ENCODE measurements at regions not wholly inside any gene's neighbourhood (a gene's known extent, or its start where the extent isn't known, plus 50 kb on each side); places are given as distances from the start of the nearest gene placed in this dataset.
"Not testable (repeated sequence)": the region's sequence is repeated elsewhere in the genome, so short reads cannot be mapped to it uniquely, and the experiment has no call there.

- DNase-seq, result no peak
Measured at GRCh38 chr12:76666290-76666835, 97.6 kb upstream of the ZDHHC17 start.

GRCh38 chr12:76669981-76670380 lies 93.9 kb upstream of the ZDHHC17 start:
- no peak for DNase-seq

GRCh38 chr12:76670776-76671175 lies 93.1 kb upstream of the ZDHHC17 start:
- DNase-seq, result no peak

- no peak for DNase-seq
Measured at GRCh38 chr12:76674669-76675315, 89.1 kb upstream of the ZDHHC17 start.

GRCh38 chr12:76676261-76676660 lies 87.7 kb upstream of the ZDHHC17 start:
- DNase-seq, result not testable (repeated sequence)

- DNase-seq, result no peak
Measured at GRCh38 chr12:76678992-76679391, 84.9 kb upstream of the ZDHHC17 start.

DNA sequence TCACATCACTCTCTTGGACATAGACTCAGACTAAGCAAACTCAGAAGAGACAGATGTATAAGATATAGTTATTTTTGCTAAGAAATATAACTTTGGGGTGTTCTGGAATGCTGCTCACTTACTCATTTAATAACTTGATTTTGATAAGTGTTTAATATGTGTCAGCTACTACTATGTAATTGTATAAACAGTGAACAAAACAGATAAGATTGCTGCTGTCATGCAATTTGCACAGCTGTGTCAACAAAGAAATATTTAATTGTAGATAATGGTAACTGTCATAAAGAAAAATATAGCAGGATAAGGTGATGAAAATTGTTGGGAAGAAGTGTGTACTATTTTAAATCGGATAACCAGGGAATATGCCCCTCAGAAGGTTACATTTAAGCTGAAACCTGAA lies 84.1 kb upstream of the ZDHHC17 start:
- no peak for DNase-seq

DNA sequence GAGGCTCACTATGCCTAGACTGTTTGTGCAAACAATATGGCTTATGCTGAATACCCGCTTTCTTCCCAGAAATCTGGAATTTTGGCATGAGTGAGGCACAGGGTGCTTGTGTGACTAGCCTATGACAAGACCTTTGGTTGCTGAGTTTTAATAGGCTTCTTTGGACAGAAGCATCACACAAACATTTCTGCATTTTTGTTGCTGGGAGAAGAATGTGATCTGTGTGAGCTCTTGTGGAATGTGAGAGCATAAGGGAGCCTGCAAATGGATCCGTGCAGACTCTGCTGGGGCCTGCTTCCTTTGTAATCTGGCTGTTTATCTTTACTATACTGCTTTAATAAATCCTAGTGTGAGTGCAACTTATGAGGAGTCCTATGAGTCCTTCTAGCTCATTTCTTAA lies 83.0 kb upstream of the ZDHHC17 start:
- DNase-seq, result no peak

DNA sequence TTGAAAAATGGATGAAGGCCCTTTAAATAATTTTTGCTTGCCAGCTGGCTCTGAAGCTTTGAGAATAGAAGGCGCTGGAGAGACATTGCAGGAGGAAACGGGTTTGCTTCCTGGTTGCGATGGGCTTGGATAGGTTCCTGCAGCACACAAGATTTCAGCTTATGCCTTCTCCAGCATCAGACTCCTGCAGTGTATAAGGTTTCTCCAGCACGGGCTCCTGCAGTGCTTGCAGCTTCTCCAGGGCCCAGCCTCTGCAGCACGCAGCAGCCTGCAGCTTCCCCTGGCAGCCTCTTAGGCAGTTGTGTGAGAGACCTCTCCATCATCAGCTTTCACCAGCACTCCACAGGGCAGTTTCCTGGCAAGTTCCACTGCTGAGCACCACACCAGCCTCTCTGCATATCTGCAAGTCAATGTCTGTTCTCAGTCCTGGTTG lies 78.7 kb upstream of the ZDHHC17 start:
- no peak for DNase-seq

DNA sequence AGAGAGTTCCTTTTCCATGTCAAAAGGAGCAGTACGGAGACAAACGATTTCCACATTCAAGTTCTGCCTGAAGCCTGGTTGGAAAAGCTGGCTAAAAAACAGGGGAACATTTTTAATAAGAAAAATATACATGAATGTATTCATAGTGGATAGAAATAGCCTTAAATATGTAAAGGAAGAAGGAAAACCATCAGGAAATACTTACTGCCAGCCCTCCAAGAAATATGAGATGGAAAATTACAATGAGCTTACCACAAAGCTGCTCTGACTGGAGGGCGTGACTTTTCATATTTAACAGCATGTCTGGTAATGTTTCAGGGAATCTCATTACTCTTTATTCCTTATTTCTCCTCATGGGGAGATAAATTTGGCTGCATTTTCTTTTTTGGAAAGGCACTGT lies 75.9 kb upstream of the ZDHHC17 start:
- DNase-seq, result no peak

DNA sequence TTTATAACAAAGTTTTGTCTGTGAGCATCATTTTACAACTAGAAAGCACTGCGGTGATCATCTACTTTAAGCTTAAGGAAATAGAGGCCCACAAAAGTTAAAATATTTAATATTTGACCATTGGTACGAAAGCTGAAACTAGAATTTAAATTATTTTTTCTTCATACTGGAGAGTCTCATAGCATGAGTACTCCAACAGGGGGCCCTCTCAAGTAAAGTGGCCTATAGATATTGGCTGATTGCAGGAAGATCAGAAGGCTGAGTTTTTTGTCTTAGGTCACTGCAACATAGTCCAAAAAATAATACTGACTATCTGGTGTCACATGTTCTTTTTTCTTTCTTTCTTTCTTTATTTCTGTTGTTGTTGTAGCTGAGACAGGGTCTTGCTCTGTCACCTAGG lies 75.3 kb upstream of the ZDHHC17 start:
- DNase-seq, result peak in 1 of 2 donors; percentile 4

- DNase-seq, result no peak
Measured at GRCh38 chr12:76690921-76691700, 72.8 kb upstream of the ZDHHC17 start.

GRCh38 chr12:76692846-76693245 lies 71.1 kb upstream of the ZDHHC17 start:
- DNase-seq, result no peak

DNA sequence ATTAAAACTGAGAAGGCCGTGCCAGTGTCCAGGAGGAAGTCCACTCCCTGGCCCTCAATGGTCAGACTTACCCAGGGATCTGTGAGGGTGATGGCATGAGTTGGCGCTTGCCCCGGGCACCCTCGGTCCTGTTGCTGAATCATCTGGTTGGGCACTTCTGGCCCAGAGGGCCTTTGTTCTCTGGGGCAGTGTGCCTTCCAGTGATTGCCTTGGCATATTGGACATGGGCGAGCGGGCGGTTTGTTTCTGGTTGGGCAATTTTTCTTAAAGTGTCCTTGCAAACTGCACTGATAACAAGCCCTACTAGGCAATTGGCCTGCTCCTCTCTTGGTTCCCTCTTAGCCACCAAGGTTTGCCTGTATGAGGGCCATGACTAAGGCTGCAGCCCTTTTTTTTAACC lies 69.5 kb upstream of the ZDHHC17 start:
- no peak for DNase-seq

GRCh38 chr12:76696186-76696585 lies 67.7 kb upstream of the ZDHHC17 start:
- no peak for DNase-seq

- no peak for DNase-seq
Measured at GRCh38 chr12:76697849-76698248, 66.1 kb upstream of the ZDHHC17 start.

DNA sequence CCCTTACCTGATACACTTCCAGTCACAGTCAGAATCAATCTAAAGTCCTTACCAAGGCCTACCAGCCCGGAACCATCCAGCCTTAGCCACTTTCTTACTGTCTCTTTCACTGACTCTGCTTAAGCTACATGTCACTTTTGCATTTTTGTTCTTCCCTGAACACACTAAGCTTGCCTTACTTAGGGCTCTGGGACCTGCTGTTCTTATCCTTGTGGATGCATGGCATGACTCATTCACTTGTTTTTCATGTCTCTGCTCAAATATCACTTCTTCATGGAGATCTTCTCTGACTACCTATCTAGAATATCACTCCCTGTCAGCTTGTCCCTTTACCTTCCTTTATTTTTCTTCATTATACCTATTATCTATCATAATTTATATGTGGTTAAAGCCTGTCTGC lies 65.6 kb upstream of the ZDHHC17 start:
- DNase-seq, result no peak

GRCh38 chr12:76698966-76699365 lies 64.9 kb upstream of the ZDHHC17 start:
- no peak for DNase-seq

- DNase-seq, result no peak
Measured at GRCh38 chr12:76701690-76702089, 62.2 kb upstream of the ZDHHC17 start.

DNA sequence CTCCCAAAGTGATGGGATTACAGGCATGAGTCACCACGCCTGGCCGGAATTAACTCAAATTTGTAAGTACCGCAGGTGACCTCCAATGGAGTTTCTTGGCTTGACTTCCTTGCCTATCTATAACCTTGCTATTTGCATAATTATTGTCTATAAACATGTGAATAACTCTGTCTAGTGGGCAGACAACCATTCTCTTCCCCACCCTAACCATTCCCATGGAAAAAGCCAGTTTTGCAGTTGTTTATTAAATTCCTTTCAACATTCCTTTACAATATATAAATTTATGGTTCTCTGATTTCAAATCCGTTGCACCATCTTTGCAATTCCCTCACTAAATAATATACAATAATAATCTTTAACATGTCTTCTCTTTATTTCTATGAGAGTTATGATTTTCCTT lies 61.0 kb upstream of the ZDHHC17 start:
- DNase-seq, result no peak

GRCh38 chr12:76704693-76705092 lies 59.2 kb upstream of the ZDHHC17 start:
- no peak for DNase-seq

DNA sequence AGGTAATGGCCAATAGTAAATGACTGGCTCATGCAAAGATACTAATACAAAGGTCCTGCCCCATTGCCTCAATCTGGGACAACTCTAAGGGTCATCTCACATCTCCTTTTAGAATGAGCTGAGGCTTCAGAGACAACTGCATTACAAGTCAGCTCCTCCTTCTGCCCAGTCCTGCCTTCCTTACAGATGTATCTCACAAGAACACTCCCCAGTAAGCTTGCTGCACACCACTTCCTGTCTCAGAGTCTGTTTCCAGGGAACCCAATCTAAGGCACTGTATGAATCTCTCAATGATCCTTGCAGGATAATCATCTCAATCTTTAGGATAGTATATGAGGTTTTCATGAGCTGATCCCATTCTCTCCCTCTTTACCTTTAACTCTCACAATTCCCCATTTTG lies 57.8 kb upstream of the ZDHHC17 start:
- no peak for DNase-seq

- DNase-seq, result no peak
Measured at GRCh38 chr12:76706761-76707160, 57.2 kb upstream of the ZDHHC17 start.

GRCh38 chr12:76707772-76708171 lies 56.1 kb upstream of the ZDHHC17 start:
- no peak for DNase-seq

All from activated CD4-positive, alpha-beta T cell treated with anti-CD3 and anti-CD28 coated beads for 4 hours (primary cell).